ENCODE measurements at regions not wholly inside any gene's neighbourhood (a gene's known extent, or its start where the extent isn't known, plus 50 kb on each side); places are given as distances from the start of the nearest gene placed in this dataset.

- TF ChIP-seq POLR2A (IDR thresholded peaks at IDR 0.05): no peak
- no peak for TF ChIP-seq CTCF (IDR thresholded peaks at IDR 0.05)
- TF ChIP-seq EP300 (IDR thresholded peaks at IDR 0.05; ENCODE audit: low read depth): no peak
Observed at GRCh38 chr16:77592021-77592420, 130.3 kb upstream of the NUDT7 start.

Measured in transverse colon (tissue), 3 donors.